ENCODE measurements at regions not wholly inside any gene's neighbourhood (a gene's known extent, or its start where the extent isn't known, plus 50 kb on each side); places are given as distances from the start of the nearest gene placed in this dataset.

- CTCF ChIA-PET = interaction anchor here (0.7 to 1.0 kb wide), 2 partner anchors 10 to 374 kb away, joined by 3 read pairs; no protein-coding TSS in a partner anchor
- Mint-ChIP-seq H3K27ac (ENCODE audit: unreplicated experiment) (no peak overlapping the region), H3K36me3 (ENCODE audit: insufficient read depth, unreplicated experiment) (no peaks in the 10 kb centered on the region), H3K27me3 (ENCODE audit: unreplicated experiment) (no peaks in the 10 kb centered on the region), H3K4me1 (ENCODE audit: low read depth, unreplicated experiment) (peaks cover 24% of the 10 kb centered on the region), H3K4me3 (ENCODE audit: low read depth, unreplicated experiment) (no peak overlapping the region), H3K9me3 (ENCODE audit: low read depth, unreplicated experiment) (no peaks in the 10 kb centered on the region)
- TF ChIP-seq CTCF (IDR thresholded peaks at IDR 0.05; ENCODE audit: unreplicated experiment) = no peak
- DNase-seq = peak; percentile 3
- no TSS peak for BruUV-seq (replicated peaks)
- intact Hi-C loops (cut with micrococcal nuclease; ENCODE audit: unreplicated experiment) = no loop called here
These were observed 111.2 kb downstream of the CAPZA3 start for GRCh38 chr12:18849080-18849479.

DNA sequence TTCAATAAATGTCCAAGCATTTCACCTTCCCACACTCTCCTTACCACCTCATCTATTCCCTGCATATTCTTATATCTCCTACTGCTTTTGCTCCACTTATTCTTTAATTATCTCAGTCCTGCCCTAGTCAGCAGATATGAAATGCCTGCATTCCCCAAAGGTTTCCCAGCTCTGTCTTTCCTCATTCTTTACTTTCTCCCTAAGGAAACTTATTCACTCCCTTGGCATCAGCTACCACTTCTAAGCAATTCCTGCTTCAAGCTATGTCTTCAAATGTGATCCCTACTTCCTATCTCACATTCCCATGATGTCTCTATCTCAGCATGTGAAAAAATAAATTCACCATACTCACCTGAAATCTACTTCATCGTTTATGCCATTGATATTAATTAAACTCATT is 111.8 kb downstream of the CAPZA3 start:
- Mint-ChIP-seq H3K36me3 (ENCODE audit: insufficient read depth, unreplicated experiment) (no peaks in the 10 kb centered on the region), H3K9me3 (ENCODE audit: low read depth, unreplicated experiment) (no peaks in the 10 kb centered on the region), H3K27me3 (ENCODE audit: unreplicated experiment) (no peaks in the 10 kb centered on the region), H3K4me1 (ENCODE audit: low read depth, unreplicated experiment) (peaks cover 24% of the 10 kb centered on the region), H3K4me3 (ENCODE audit: low read depth, unreplicated experiment) (no peak overlapping the region), H3K27ac (ENCODE audit: unreplicated experiment) (peak overlapping the region; percentile 6)
- intact Hi-C loops (cut with micrococcal nuclease; ENCODE audit: unreplicated experiment) = no loop called here
- TF ChIP-seq CTCF (IDR thresholded peaks at IDR 0.05; ENCODE audit: unreplicated experiment) = no peak
- no TSS peak for BruUV-seq (replicated peaks)
- CTCF ChIA-PET = interaction anchor here (1.0 kb wide), 1 partner anchor 373 kb away, joined by 3 read pairs; no protein-coding TSS in a partner anchor
- DNase-seq = no peak

DNA sequence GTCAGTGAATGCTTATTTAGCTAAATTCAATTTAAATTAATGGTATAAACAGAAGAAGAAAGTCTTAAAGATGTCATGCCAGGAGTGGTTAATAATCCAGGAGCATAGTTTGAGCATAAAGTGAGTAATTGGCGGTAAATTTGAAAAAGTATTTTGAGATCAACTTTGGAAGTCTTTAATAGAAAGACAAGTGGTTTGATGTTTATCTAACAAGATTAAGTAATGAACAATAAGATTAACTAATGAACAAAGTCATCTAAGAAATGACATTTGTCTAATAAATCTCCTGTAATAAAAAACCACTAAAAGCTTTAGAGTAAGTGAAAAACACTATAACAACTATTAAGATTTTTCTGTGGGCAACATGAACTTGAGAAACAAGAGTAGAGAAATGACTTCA is 112.8 kb downstream of the CAPZA3 start:
- no peak for TF ChIP-seq CTCF (IDR thresholded peaks at IDR 0.05; ENCODE audit: unreplicated experiment)
- BruUV-seq (replicated peaks) = no TSS peak
- H3K9me3 Mint-ChIP-seq (ENCODE audit: low read depth, unreplicated experiment) = no peaks in the 10 kb centered on the region
- no peaks in the 10 kb centered on the region for H3K36me3 Mint-ChIP-seq (ENCODE audit: insufficient read depth, unreplicated experiment)
- intact Hi-C loops (cut with micrococcal nuclease; ENCODE audit: unreplicated experiment) = no loop called here
- no peaks in the 10 kb centered on the region for H3K27me3 Mint-ChIP-seq (ENCODE audit: unreplicated experiment)
- no peak overlapping the region for H3K4me3 Mint-ChIP-seq (ENCODE audit: low read depth, unreplicated experiment)
- CTCF ChIA-PET = interaction anchor here (0.6 kb wide), 1 partner anchor 397 kb away, joined by 3 read pairs; no protein-coding TSS in a partner anchor
- H3K27ac Mint-ChIP-seq (ENCODE audit: unreplicated experiment) = no peak overlapping the region
- peaks cover 20% of the 10 kb centered on the region for H3K4me1 Mint-ChIP-seq (ENCODE audit: low read depth, unreplicated experiment)
- DNase-seq = no peak

- intact Hi-C loops (cut with micrococcal nuclease; ENCODE audit: unreplicated experiment) = no loop called here
- peaks cover 19% of the 10 kb centered on the region for H3K4me1 Mint-ChIP-seq (ENCODE audit: low read depth, unreplicated experiment)
- no peak overlapping the region for H3K4me3 Mint-ChIP-seq (ENCODE audit: low read depth, unreplicated experiment)
- H3K27me3 Mint-ChIP-seq (ENCODE audit: unreplicated experiment) = no peaks in the 10 kb centered on the region
- no peak for DNase-seq
- no peaks in the 10 kb centered on the region for H3K9me3 Mint-ChIP-seq (ENCODE audit: low read depth, unreplicated experiment)
- CTCF ChIA-PET = no interaction called here
- BruUV-seq (replicated peaks) = no TSS peak
- H3K36me3 Mint-ChIP-seq (ENCODE audit: insufficient read depth, unreplicated experiment) = no peaks in the 10 kb centered on the region
- TF ChIP-seq CTCF (IDR thresholded peaks at IDR 0.05; ENCODE audit: unreplicated experiment) = no peak
- no peak overlapping the region for H3K27ac Mint-ChIP-seq (ENCODE audit: unreplicated experiment)
These were observed 113.4 kb downstream of the CAPZA3 start for GRCh38 chr12:18851271-18851670.
